ENCODE measurements at regions not wholly inside any gene's neighbourhood (a gene's known extent, or its start where the extent isn't known, plus 50 kb on each side); places are given as distances from the start of the nearest gene placed in this dataset.

DNA sequence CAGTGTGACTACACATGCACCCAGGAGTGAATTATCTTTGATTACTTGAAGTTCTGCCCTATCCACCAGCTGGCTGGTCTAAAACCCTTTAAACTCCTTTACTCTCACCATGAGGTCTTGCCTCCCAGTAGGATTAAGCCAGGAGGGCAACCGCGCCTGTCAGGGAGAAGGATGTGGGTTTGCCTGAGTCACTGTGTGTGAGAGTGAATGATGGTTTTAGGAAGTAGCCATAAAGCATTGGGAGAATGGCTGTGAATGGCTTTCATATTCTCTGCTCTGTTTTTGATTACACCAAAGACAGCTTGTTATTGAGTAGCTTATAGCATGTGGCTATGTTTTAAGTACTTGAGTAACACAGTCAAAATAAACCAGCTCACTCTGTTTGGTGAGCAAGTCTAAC is 637.7 kb upstream of the TBL1XR1 start:
- TF ChIP-seq CTCF (IDR thresholded peaks at IDR 0.05), result no peak

DNA sequence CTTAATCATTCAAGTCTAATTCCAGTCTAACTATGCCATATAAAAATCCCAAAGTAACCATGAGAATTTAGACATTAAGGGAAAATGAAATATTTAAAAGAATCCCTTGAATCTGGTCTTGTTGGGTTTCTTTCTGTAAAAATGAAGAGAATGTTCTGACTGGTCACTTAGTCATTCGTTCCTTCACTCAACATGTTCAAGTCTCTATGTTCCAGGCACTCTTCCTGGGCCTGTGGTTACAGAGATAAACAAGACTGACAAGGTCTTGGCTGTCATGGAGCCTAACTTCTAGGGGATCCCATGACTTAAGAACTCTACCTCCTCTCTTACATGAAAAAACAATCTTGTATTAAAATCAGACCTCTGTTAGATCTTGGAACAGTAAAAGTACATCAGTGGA is 638.6 kb upstream of the TBL1XR1 start:
- TF ChIP-seq CTCF (IDR thresholded peaks at IDR 0.05), result no peak

DNA sequence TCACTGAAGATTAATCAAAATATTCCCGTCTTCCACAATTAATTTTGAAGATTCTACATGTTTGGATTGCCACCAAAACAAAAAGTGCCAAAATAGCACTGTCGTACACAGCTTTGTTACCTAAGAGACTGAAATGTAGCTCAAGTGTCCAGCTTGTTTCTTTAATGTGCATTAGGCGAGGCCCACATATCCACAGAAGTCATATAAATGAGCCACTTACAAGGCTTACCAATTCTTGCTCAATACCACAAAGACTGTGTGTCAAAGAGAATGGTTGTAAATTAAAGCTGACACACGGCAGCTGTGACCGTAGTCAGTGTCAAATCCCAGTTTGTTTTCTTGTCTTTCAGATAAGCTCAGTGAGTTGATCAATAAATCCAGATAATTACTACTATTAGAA is 639.4 kb upstream of the TBL1XR1 start:
- no peak for TF ChIP-seq CTCF (IDR thresholded peaks at IDR 0.05)

DNA sequence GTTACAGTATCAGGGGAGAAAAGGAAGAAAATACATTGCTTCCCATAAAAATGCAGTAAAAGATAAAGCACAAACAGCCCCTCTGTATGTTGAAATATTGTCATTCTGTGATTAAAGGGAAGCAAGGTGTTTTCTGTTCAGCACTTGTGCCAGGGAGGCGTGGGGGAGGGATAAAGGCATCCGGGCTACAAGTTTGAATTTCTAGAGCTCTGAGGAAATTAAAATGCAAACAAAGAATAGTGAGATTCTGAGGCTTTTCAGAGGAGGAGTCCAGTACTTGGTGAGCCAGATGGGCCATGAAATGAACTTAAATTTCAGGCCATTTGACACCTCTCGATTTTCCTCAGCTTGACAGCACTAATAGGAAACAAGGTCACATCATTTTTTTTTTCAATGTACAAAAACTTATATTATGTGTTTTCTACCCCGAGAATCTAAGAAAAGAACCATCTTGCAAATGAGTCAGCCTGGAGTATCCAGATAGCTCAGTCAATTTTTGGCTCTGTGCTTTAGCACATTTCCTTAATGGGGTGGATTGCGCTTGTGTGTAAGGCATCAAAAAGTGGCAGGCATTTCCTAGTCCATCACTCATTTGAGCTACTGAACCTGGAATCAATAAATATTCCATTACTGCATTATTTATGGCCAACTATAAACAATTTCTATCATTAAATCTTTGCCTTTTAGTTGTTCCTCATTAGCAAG is 640.8 kb upstream of the TBL1XR1 start:
- no peak for TF ChIP-seq CTCF (IDR thresholded peaks at IDR 0.05)

DNA sequence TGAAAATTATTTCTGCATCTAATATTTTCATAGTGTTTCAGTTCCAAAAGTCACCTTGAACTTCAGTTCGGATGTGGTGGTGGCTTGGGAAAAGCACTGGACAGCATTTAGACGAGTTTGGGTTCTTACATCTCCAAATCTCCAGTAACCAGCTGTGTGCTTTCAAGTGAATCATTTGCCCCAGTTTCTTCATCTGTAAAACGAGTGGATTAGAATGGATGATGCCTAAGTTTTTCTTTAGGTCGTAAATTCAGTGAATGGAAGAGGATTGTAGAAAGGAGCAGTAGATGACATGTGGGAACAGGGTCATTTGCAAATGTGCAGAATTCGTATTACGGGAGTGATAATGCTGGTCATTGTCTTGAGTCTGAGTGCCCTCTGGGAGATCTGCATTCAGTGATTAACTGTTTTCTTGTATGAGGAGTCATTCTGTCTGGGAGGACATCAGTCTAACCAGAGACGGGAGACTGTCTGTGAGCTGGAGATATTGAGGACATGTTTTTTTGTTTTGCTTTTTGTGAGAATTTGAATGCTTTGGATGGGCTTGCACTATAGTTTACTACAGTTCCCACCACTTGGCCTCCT is 641.6 kb upstream of the TBL1XR1 start:
- TF ChIP-seq CTCF (IDR thresholded peaks at IDR 0.05), result no peak

DNA sequence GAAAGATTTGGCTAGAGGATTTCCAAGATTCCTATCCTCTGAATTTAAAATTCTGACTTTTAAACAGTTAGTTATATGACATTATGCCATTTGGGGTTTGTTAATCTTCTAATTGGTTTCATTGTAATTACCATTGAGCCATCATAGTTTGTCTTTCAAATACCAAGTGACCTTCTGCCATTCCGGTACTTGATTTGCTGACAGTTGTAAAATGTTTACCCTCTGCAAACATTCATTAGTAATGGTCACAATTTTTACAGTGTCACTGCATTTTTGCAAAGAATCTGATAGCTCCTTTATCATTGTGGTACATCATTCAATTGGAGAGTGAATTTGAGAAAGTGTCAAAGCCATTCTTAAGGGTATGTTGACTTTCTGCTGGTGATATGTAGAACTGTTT is 645.0 kb upstream of the TBL1XR1 start:
- TF ChIP-seq CTCF (IDR thresholded peaks at IDR 0.05), result no peak

- TF ChIP-seq CTCF (IDR thresholded peaks at IDR 0.05), result no peak
Observed at GRCh38 chr3:177842743-177843734, 645.8 kb upstream of the TBL1XR1 start.

All from LNCAP (cell line).